Testis (tissue), 2 donors: ENCODE measurements at regions not wholly inside any gene's neighbourhood (a gene's known extent, or its start where the extent isn't known, plus 50 kb on each side); places are given as distances from the start of the nearest gene placed in this dataset.
"Not testable (repeated sequence)": the region's sequence is repeated elsewhere in the genome, so short reads cannot be mapped to it uniquely, and the experiment has no call there.

Experiments
- POLR2A ChIP-seq: fragments of 450-650 bp; IDR thresholded peaks from one replicate; pipeline ENCODE4 v1.6.1; 2017; ENCODE audit warnings: antibody characterized with exemption, mild to moderate bottlenecking, moderate library complexity
- TF ChIP-seq, protein P1 (sequence below), 3 experiments: fragments of 450-650 bp in 2 of 3; fragments of 200-600 bp in 1 of 3; sonication (generic) in 1 of 3; IDR thresholded peaks; one replicate each; pipeline ENCODE4 v1.5.1; 2016 to 2019; ENCODE audit warnings: antibody characterized with exemption in 3 of 3, mild to moderate bottlenecking in 2 of 3, moderate library complexity in 1 of 3

- TF ChIP-seq, protein P1, sequence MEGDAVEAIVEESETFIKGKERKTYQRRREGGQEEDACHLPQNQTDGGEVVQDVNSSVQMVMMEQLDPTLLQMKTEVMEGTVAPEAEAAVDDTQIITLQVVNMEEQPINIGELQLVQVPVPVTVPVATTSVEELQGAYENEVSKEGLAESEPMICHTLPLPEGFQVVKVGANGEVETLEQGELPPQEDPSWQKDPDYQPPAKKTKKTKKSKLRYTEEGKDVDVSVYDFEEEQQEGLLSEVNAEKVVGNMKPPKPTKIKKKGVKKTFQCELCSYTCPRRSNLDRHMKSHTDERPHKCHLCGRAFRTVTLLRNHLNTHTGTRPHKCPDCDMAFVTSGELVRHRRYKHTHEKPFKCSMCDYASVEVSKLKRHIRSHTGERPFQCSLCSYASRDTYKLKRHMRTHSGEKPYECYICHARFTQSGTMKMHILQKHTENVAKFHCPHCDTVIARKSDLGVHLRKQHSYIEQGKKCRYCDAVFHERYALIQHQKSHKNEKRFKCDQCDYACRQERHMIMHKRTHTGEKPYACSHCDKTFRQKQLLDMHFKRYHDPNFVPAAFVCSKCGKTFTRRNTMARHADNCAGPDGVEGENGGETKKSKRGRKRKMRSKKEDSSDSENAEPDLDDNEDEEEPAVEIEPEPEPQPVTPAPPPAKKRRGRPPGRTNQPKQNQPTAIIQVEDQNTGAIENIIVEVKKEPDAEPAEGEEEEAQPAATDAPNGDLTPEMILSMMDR (IDR thresholded peaks at IDR 0.05) = not testable (repeated sequence)
- TF ChIP-seq POLR2A = not testable (repeated sequence)
Observed at GRCh38 chr2:89236832-89237450, 545.5 kb downstream of the RPIA start.
